Neural cell (in vitro differentiated cells): ENCODE measurements at regions not wholly inside any gene's neighbourhood (a gene's known extent, or its start where the extent isn't known, plus 50 kb on each side); places are given as distances from the start of the nearest gene placed in this dataset.

Experiments
- EP300 ChIP-seq: fragments of 450-650 bp; conservative IDR thresholded peaks from 2 replicates; pipeline ENCODE4 v1.6.1; 2014; ENCODE audit warnings: antibody characterized with exemption, mild to moderate bottlenecking, moderate library complexity; ENCODE audit not compliant: poor library complexity, severe bottlenecking
- EZH2 ChIP-seq: fragments of 200-600, 300-800 bp; shearing (Covaris generic), sonication (generic); IDR thresholded peaks from 2 replicates; pipeline ENCODE4 v1.6.1; 2014; ENCODE audit warnings: antibody characterized with exemption, low read length, borderline replicate concordance, mild to moderate bottlenecking; ENCODE audit not compliant: insufficient read depth, poor library complexity, severe bottlenecking
- MXI1 ChIP-seq: fragments of 450-650 bp; conservative IDR thresholded peaks from 2 replicates; pipeline ENCODE4 v1.6.1; 2014; ENCODE audit warnings: antibody characterized with exemption, mild to moderate bottlenecking; ENCODE audit not compliant: poor library complexity, severe bottlenecking
- POLR2AphosphoS5 ChIP-seq: IDR thresholded peaks from 2 replicates; pipeline ENCODE4 v1.6.1; 2012
- RAD21 ChIP-seq: fragments of 450-650 bp; conservative IDR thresholded peaks from 2 replicates; pipeline ENCODE4 v1.6.1; 2014; ENCODE audit warnings: antibody characterized with exemption, mild to moderate bottlenecking, moderate library complexity
- SMC3 ChIP-seq: fragments of 450-650 bp; conservative IDR thresholded peaks from 2 replicates; pipeline ENCODE4 v1.6.1; 2014; ENCODE audit warnings: antibody characterized with exemption, mild to moderate bottlenecking, moderate library complexity; ENCODE audit not compliant: poor library complexity
- TAF1 ChIP-seq: IDR thresholded peaks from 2 replicates; pipeline ENCODE4 v1.6.1; 2012; ENCODE audit warnings: low read depth
- TF ChIP-seq, protein P1 (sequence below): fragments of 450-650 bp; IDR thresholded peaks from 2 replicates; pipeline ENCODE4 v1.5.1; 2014; ENCODE audit warnings: antibody characterized with exemption, mild to moderate bottlenecking, moderate library complexity; ENCODE audit not compliant: poor library complexity, severe bottlenecking
- TF ChIP-seq, protein P2 (sequence below): IDR thresholded peaks from 2 replicates; pipeline ENCODE4 v1.6.1; 2012; ENCODE audit warnings: borderline replicate concordance

DNA sequence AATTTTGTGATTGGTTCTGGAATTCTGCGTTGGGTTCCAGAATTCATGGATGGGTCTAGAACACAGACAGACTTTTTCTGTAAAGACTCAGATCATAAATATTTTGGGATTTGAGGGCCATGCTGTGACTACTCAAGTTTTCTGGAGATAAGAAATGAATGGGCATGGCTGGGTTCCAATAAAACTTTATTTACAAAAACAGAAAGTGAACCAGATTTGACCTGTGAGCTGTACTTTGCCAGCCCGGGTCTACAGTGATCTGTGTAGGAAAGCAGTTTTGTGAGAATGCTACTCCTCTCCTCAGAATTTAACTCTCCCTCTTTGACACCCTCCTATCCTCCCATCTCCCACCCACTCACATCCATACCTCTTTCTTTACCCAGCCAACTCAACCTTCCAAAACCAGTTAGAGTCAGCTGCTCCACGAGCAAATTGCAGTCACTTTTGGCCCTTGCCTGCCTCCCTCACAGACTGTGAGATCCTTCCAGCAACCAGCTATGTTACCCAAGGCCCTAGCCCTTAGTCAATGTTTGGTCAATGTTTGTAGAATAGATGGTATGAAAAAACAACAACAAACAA is 312.8 kb upstream of the ZMIZ1 start:
- TF ChIP-seq TAF1 (no peak), POLR2AphosphoS5 (no peak), EP300 (no peak), EZH2 (no peak), SMC3 (no peak), RAD21 (no peak), MXI1 (no peak)
- TF ChIP-seq, protein P1, sequence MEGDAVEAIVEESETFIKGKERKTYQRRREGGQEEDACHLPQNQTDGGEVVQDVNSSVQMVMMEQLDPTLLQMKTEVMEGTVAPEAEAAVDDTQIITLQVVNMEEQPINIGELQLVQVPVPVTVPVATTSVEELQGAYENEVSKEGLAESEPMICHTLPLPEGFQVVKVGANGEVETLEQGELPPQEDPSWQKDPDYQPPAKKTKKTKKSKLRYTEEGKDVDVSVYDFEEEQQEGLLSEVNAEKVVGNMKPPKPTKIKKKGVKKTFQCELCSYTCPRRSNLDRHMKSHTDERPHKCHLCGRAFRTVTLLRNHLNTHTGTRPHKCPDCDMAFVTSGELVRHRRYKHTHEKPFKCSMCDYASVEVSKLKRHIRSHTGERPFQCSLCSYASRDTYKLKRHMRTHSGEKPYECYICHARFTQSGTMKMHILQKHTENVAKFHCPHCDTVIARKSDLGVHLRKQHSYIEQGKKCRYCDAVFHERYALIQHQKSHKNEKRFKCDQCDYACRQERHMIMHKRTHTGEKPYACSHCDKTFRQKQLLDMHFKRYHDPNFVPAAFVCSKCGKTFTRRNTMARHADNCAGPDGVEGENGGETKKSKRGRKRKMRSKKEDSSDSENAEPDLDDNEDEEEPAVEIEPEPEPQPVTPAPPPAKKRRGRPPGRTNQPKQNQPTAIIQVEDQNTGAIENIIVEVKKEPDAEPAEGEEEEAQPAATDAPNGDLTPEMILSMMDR = no peak
- TF ChIP-seq, protein P2, sequence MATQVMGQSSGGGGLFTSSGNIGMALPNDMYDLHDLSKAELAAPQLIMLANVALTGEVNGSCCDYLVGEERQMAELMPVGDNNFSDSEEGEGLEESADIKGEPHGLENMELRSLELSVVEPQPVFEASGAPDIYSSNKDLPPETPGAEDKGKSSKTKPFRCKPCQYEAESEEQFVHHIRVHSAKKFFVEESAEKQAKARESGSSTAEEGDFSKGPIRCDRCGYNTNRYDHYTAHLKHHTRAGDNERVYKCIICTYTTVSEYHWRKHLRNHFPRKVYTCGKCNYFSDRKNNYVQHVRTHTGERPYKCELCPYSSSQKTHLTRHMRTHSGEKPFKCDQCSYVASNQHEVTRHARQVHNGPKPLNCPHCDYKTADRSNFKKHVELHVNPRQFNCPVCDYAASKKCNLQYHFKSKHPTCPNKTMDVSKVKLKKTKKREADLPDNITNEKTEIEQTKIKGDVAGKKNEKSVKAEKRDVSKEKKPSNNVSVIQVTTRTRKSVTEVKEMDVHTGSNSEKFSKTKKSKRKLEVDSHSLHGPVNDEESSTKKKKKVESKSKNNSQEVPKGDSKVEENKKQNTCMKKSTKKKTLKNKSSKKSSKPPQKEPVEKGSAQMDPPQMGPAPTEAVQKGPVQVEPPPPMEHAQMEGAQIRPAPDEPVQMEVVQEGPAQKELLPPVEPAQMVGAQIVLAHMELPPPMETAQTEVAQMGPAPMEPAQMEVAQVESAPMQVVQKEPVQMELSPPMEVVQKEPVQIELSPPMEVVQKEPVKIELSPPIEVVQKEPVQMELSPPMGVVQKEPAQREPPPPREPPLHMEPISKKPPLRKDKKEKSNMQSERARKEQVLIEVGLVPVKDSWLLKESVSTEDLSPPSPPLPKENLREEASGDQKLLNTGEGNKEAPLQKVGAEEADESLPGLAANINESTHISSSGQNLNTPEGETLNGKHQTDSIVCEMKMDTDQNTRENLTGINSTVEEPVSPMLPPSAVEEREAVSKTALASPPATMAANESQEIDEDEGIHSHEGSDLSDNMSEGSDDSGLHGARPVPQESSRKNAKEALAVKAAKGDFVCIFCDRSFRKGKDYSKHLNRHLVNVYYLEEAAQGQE = no peak
